HEK293 (cell line): ENCODE measurements at regions not wholly inside any gene's neighbourhood (a gene's known extent, or its start where the extent isn't known, plus 50 kb on each side); places are given as distances from the start of the nearest gene placed in this dataset.
A peak's percentile ranks its signal among the peaks of the same experiment; 100 is the strongest.

Source experiments
- GLIS2 ChIP-seq: fragments of 450-650 bp; formaldehyde crosslinking; IDR thresholded peaks from 2 replicates; pipeline ENCODE4 v1.5.1; 2016; ENCODE audit warnings: missing biosample characterization, missing genetic modification characterization
- HOXD13 ChIP-seq: sonication (generic); formaldehyde crosslinking; IDR thresholded peaks from 2 replicates; pipeline ENCODE4 v1.8.0; 2022; ENCODE audit warnings: missing genetic modification reagents, borderline replicate concordance
- OSR2 ChIP-seq: fragments of 450-650 bp; formaldehyde crosslinking; IDR thresholded peaks from 2 replicates; pipeline ENCODE4 v1.5.1; 2016; ENCODE audit warnings: missing biosample characterization, missing genetic modification characterization
- SALL2 ChIP-seq: fragments of 450-650 bp; formaldehyde crosslinking; IDR thresholded peaks from 2 replicates; pipeline ENCODE4 v1.5.0; 2017; ENCODE audit warnings: missing biosample characterization, mild to moderate bottlenecking, missing genetic modification characterization, borderline replicate concordance
- YY2 ChIP-seq: fragments of 450-650 bp; formaldehyde crosslinking; IDR thresholded peaks from 2 replicates; pipeline ENCODE4 v1.5.1; 2016; ENCODE audit warnings: missing biosample characterization, missing genetic modification characterization
- ZBTB48 ChIP-seq: fragments of 450-650 bp; formaldehyde crosslinking; IDR thresholded peaks from 2 replicates; pipeline ENCODE4 v1.5.1; 2016; ENCODE audit warnings: missing biosample characterization, missing genetic modification characterization
- ZIC2 ChIP-seq: fragments of 450-650 bp; formaldehyde crosslinking; IDR thresholded peaks from 2 replicates; pipeline ENCODE4 v1.5.1; 2016; ENCODE audit warnings: missing biosample characterization, missing genetic modification characterization
- ZNF140 ChIP-seq: fragments of 450-650 bp; formaldehyde crosslinking; IDR thresholded peaks from 2 replicates; pipeline ENCODE4 v1.5.1; 2016; ENCODE audit warnings: missing biosample characterization, missing genetic modification characterization
- ZNF214 ChIP-seq: fragments of 450-650 bp; formaldehyde crosslinking; IDR thresholded peaks from 2 replicates; pipeline ENCODE4 v1.5.1; 2017; ENCODE audit warnings: missing biosample characterization, mild to moderate bottlenecking, missing genetic modification characterization, borderline replicate concordance
- ZNF223 ChIP-seq: fragments of 450-650 bp; formaldehyde crosslinking; IDR thresholded peaks from 2 replicates; pipeline ENCODE4 v1.5.1; 2016; ENCODE audit warnings: missing biosample characterization, missing genetic modification characterization
- ZNF266 ChIP-seq: fragments of 450-650 bp; formaldehyde crosslinking; IDR thresholded peaks from 2 replicates; pipeline ENCODE4 v1.5.1; 2016; ENCODE audit warnings: missing biosample characterization, missing genetic modification characterization, low read depth
- ZNF350 ChIP-seq: fragments of 450-650 bp; formaldehyde crosslinking; IDR thresholded peaks from 2 replicates; pipeline ENCODE4 v1.5.0; 2017; ENCODE audit warnings: missing biosample characterization, mild to moderate bottlenecking, missing genetic modification characterization
- ZNF561 ChIP-seq: fragments of 450-650 bp; IDR thresholded peaks from 2 replicates; pipeline ENCODE4 v1.5.1; 2018; ENCODE audit warnings: missing biosample characterization, missing genetic modification characterization, borderline replicate concordance
- ZNF76 ChIP-seq: fragments of 450-650 bp; formaldehyde crosslinking; IDR thresholded peaks from 2 replicates; pipeline ENCODE4; 2016; ENCODE audit warnings: low read depth, missing biosample characterization, missing genetic modification characterization, borderline replicate concordance
- ZNF843 ChIP-seq: fragments of 450-650 bp; formaldehyde crosslinking; IDR thresholded peaks from 2 replicates; pipeline ENCODE4 v1.5.1; 2016; ENCODE audit warnings: missing biosample characterization, missing genetic modification characterization
- TF ChIP-seq, protein P1 (sequence below): fragments of 450-650 bp; formaldehyde crosslinking; IDR thresholded peaks from 2 replicates; pipeline ENCODE4 v1.5.1; 2016; ENCODE audit warnings: missing biosample characterization, missing genetic modification characterization, low read depth
- TF ChIP-seq, protein P2 (sequence below): fragments of 450-650 bp; formaldehyde crosslinking; IDR thresholded peaks from 2 replicates; pipeline ENCODE4 v1.5.1; 2016; ENCODE audit warnings: missing biosample characterization, missing genetic modification characterization
- TF ChIP-seq, protein P3 (sequence below): fragments of 450-650 bp; formaldehyde crosslinking; IDR thresholded peaks from 2 replicates; pipeline ENCODE4 v1.5.1; 2016; ENCODE audit warnings: missing biosample characterization, missing genetic modification characterization
- TF ChIP-seq, protein P4 (sequence below): fragments of 450-650 bp; formaldehyde crosslinking; IDR thresholded peaks from 2 replicates; pipeline ENCODE4 v1.5.1; 2017; ENCODE audit warnings: missing biosample characterization, missing genetic modification characterization
- TF ChIP-seq, protein P5 (sequence below): fragments of 450-650 bp; formaldehyde crosslinking; IDR thresholded peaks from 2 replicates; pipeline ENCODE4 v1.5.1; 2016; ENCODE audit warnings: missing biosample characterization, missing genetic modification characterization
- TF ChIP-seq, protein P6 (sequence below): fragments of 450-650 bp; formaldehyde crosslinking; IDR thresholded peaks from 2 replicates; pipeline ENCODE4 v1.5.1; 2017; ENCODE audit warnings: missing biosample characterization, missing genetic modification characterization
- TF ChIP-seq, protein P7 (sequence below): fragments of 450-650 bp; formaldehyde crosslinking; IDR thresholded peaks from 2 replicates; pipeline ENCODE4 v1.5.1; 2016; ENCODE audit warnings: missing biosample characterization, missing genetic modification characterization

DNA sequence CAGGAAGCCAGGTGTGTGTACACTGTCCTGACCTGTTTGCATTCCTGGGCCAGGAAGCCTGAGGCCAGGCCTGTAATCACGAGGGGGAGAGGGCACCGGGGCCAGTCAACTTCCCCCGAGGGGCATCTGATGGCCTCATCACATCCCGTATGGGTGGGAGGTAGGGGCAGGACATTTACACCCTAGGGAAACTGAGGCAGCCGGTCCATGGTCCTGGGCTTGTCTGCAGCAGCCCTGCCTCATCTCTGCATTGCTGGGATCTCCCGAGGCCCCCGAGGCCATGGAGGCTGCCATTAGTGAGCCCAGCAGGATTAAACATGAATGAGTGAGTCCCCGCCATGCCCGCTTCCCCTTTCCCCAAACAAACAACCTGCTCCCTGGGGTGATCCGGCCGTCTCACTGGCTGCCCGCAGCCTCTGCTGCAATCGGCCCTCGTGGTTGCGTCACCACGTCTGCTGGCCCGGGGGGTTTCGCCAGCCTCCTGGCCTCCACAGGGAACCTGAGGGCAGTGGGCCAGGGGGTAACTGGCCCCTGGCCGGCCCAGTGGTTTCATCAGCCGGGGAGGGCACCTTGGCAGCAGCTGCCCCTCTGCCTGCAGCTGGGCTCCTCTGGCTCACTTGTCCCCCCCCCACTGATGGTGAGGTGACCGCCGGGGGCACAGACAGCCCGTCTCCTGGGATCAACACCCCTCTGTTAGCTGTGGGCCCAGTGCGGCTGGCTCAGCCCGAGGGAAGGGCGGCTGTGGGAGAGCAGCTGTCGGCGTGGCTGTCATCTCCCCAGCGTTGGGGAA is 88.3 kb upstream of the GSE1 start (continued):
- TF ChIP-seq ZNF214 (tag by site-specific recombination) (no peak), YY2 (tag by site-specific recombination) (peak; percentile 87), ZBTB48 (tag by site-specific recombination) (peak; percentile 75), SALL2 (tag by site-specific recombination) (no peak), ZNF223 (tag by site-specific recombination) (peak; percentile 97), HOXD13 (peak; percentile 99), GLIS2 (tag by site-specific recombination) (peak; percentile 73), OSR2 (tag by site-specific recombination) (0 out of 2 replicates have a peak, but pooled peaks have one; percentile 23), ZNF76 (0 out of 2 replicates have a peak, but pooled peaks have one; percentile 18), ZNF350 (no peak), ZIC2 (peak; percentile 99), ZNF561 (tag by site-specific recombination) (peak; percentile 74; the same call in 1 of the 2 replicates), ZNF140 (tag by site-specific recombination) (no peak), ZNF843 (tag by site-specific recombination) (0 out of 2 replicates have a peak, but pooled peaks have one; percentile 33), ZNF266 (tag by site-specific recombination) (no peak)
- TF ChIP-seq, protein P1, sequence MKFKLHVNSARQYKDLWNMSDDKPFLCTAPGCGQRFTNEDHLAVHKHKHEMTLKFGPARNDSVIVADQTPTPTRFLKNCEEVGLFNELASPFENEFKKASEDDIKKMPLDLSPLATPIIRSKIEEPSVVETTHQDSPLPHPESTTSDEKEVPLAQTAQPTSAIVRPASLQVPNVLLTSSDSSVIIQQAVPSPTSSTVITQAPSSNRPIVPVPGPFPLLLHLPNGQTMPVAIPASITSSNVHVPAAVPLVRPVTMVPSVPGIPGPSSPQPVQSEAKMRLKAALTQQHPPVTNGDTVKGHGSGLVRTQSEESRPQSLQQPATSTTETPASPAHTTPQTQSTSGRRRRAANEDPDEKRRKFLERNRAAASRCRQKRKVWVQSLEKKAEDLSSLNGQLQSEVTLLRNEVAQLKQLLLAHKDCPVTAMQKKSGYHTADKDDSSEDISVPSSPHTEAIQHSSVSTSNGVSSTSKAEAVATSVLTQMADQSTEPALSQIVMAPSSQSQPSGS = peak; percentile 65
- TF ChIP-seq, protein P2, sequence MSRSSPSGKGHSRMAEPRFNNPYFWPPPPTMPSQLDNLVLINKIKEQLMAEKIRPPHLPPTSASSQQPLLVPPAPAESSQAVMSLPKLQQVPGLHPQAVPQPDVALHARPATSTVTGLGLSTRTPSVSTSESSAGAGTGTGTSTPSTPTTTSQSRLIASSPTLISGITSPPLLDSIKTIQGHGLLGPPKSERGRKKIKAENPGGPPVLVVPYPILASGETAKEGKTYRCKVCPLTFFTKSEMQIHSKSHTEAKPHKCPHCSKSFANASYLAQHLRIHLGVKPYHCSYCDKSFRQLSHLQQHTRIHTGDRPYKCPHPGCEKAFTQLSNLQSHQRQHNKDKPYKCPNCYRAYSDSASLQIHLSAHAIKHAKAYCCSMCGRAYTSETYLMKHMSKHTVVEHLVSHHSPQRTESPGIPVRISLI (tag by site-specific recombination) = no peak
- TF ChIP-seq, protein P3, sequence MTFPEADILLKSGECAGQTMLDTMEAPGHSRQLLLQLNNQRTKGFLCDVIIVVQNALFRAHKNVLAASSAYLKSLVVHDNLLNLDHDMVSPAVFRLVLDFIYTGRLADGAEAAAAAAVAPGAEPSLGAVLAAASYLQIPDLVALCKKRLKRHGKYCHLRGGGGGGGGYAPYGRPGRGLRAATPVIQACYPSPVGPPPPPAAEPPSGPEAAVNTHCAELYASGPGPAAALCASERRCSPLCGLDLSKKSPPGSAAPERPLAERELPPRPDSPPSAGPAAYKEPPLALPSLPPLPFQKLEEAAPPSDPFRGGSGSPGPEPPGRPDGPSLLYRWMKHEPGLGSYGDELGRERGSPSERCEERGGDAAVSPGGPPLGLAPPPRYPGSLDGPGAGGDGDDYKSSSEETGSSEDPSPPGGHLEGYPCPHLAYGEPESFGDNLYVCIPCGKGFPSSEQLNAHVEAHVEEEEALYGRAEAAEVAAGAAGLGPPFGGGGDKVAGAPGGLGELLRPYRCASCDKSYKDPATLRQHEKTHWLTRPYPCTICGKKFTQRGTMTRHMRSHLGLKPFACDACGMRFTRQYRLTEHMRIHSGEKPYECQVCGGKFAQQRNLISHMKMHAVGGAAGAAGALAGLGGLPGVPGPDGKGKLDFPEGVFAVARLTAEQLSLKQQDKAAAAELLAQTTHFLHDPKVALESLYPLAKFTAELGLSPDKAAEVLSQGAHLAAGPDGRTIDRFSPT = 0 out of 2 replicates have a peak, but pooled peaks have one; percentile 49
- TF ChIP-seq, protein P4, sequence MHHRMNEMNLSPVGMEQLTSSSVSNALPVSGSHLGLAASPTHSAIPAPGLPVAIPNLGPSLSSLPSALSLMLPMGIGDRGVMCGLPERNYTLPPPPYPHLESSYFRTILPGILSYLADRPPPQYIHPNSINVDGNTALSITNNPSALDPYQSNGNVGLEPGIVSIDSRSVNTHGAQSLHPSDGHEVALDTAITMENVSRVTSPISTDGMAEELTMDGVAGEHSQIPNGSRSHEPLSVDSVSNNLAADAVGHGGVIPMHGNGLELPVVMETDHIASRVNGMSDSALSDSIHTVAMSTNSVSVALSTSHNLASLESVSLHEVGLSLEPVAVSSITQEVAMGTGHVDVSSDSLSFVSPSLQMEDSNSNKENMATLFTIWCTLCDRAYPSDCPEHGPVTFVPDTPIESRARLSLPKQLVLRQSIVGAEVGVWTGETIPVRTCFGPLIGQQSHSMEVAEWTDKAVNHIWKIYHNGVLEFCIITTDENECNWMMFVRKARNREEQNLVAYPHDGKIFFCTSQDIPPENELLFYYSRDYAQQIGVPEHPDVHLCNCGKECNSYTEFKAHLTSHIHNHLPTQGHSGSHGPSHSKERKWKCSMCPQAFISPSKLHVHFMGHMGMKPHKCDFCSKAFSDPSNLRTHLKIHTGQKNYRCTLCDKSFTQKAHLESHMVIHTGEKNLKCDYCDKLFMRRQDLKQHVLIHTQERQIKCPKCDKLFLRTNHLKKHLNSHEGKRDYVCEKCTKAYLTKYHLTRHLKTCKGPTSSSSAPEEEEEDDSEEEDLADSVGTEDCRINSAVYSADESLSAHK (tag by site-specific recombination) = peak; percentile 63; the same call in 1 of the 2 replicates
- TF ChIP-seq, protein P5, sequence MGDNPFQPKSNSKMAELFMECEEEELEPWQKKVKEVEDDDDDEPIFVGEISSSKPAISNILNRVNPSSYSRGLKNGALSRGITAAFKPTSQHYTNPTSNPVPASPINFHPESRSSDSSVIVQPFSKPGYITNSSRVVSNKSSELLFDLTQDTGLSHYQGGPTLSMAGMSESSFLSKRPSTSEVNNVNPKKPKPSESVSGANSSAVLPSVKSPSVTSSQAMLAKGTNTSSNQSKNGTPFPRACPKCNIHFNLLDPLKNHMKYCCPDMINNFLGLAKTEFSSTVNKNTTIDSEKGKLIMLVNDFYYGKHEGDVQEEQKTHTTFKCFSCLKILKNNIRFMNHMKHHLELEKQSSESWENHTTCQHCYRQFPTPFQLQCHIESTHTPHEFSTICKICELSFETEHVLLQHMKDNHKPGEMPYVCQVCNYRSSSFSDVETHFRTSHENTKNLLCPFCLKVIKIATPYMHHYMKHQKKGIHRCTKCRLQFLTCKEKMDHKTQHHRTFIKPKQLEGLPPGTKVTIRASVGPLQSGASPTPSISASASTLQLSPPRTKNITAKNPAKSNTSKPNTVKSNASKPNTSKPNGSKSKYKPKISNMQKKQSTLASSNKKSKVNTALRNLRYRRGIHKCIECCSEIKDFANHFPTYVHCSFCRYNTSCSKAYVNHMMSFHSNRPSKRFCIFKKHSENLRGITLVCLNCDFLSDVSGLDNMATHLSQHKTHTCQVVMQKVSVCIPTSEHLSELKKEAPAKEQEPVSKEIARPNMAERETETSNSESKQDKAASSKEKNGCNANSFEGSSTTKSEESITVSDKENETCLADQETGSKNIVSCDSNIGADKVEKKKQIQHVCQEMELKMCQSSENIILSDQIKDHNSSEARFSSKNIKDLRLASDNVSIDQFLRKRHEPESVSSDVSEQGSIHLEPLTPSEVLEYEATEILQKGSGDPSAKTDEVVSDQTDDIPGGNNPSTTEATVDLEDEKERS = no peak
- TF ChIP-seq, protein P6, sequence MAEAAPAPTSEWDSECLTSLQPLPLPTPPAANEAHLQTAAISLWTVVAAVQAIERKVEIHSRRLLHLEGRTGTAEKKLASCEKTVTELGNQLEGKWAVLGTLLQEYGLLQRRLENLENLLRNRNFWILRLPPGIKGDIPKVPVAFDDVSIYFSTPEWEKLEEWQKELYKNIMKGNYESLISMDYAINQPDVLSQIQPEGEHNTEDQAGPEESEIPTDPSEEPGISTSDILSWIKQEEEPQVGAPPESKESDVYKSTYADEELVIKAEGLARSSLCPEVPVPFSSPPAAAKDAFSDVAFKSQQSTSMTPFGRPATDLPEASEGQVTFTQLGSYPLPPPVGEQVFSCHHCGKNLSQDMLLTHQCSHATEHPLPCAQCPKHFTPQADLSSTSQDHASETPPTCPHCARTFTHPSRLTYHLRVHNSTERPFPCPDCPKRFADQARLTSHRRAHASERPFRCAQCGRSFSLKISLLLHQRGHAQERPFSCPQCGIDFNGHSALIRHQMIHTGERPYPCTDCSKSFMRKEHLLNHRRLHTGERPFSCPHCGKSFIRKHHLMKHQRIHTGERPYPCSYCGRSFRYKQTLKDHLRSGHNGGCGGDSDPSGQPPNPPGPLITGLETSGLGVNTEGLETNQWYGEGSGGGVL (tag by site-specific recombination) = peak; percentile 71
- TF ChIP-seq, protein P7, sequence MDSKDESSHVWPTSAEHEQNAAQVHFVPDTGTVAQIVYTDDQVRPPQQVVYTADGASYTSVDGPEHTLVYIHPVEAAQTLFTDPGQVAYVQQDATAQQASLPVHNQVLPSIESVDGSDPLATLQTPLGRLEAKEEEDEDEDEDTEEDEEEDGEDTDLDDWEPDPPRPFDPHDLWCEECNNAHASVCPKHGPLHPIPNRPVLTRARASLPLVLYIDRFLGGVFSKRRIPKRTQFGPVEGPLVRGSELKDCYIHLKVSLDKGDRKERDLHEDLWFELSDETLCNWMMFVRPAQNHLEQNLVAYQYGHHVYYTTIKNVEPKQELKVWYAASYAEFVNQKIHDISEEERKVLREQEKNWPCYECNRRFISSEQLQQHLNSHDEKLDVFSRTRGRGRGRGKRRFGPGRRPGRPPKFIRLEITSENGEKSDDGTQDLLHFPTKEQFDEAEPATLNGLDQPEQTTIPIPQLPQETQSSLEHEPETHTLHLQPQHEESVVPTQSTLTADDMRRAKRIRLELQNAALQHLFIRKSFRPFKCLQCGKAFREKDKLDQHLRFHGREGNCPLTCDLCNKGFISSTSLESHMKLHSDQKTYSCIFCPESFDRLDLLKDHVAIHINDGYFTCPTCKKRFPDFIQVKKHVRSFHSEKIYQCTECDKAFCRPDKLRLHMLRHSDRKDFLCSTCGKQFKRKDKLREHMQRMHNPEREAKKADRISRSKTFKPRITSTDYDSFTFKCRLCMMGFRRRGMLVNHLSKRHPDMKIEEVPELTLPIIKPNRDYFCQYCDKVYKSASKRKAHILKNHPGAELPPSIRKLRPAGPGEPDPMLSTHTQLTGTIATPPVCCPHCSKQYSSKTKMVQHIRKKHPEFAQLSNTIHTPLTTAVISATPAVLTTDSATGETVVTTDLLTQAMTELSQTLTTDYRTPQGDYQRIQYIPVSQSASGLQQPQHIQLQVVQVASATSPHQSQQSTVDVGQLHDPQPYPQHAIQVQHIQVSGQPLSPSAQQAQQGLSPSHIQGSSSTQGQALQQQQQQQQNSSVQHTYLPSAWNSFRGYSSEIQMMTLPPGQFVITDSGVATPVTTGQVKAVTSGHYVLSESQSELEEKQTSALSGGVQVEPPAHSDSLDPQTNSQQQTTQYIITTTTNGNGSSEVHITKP (tag by site-specific recombination) = peak; percentile 92
